K562 (cell line): ENCODE measurements at regions not wholly inside any gene's neighbourhood (a gene's known extent, or its start where the extent isn't known, plus 50 kb on each side); places are given as distances from the start of the nearest gene placed in this dataset.
A peak's percentile ranks its signal among the peaks of the same experiment; 100 is the strongest.

Experiments
- ASH1L ChIP-seq: fragments of 450-650 bp; IDR thresholded peaks from 2 replicates; pipeline ENCODE4 v1.6.1; 2018; ENCODE audit warnings: borderline replicate concordance, mild to moderate bottlenecking, low read depth; ENCODE audit not compliant: partially characterized antibody
- CEBPB ChIP-seq: fragments of 450-650 bp; IDR thresholded peaks from 2 replicates; pipeline ENCODE4 v1.6.1; 2016; ENCODE audit warnings: missing genetic modification characterization, missing compliant biosample characterization
- CREM ChIP-seq: IDR thresholded peaks from 2 replicates; pipeline ENCODE4 v1.6.1; 2014; ENCODE audit warnings: antibody characterized with exemption, low read depth
- DACH1 ChIP-seq: fragments of 450-650 bp; IDR thresholded peaks from 2 replicates; pipeline ENCODE4 v1.6.1; 2018; ENCODE audit not compliant: partially characterized antibody
- ESRRA ChIP-seq: fragments of 450-650 bp; IDR thresholded peaks from 2 replicates; pipeline ENCODE4 v1.6.1; 2014; ENCODE audit warnings: low read depth, mild to moderate bottlenecking, moderate library complexity, borderline replicate concordance
- FIP1L1 ChIP-seq: fragments of 200-400 bp; formaldehyde crosslinking; IDR thresholded peaks from 2 replicates; pipeline ENCODE4 v1.6.1; 2018; ENCODE audit warnings: mild to moderate bottlenecking, low read depth, low read length; ENCODE audit not compliant: poor library complexity, severe bottlenecking
- FOXA3 ChIP-seq, 2 experiments: fragments of 450-650 bp in 1 of 2; sonication (generic) in 1 of 2; formaldehyde crosslinking; IDR thresholded peaks in 1 of 2; conservative IDR thresholded peaks in 1 of 2; 2 replicates each; pipeline versions ENCODE4 v1.4.0 to v1.8.0; 2020 to 2022; ENCODE audit warnings: mild to moderate bottlenecking in 2 of 2, missing genetic modification reagents in 1 of 2
- HMG20B ChIP-seq: fragments of 250-450 bp; sonication (Bioruptor Pico); IDR thresholded peaks from 2 replicates; pipeline ENCODE4 v1.5.0; 2021; ENCODE audit warnings: mild to moderate bottlenecking
- HNRNPH1 ChIP-seq: fragments of 200-400 bp; formaldehyde crosslinking; optimal IDR thresholded peaks from 2 replicates; pipeline ENCODE3; 2017; ENCODE audit warnings: low read depth, mild to moderate bottlenecking, low read length, moderate library complexity
- LEF1 ChIP-seq: fragments of 450-650 bp; IDR thresholded peaks from 2 replicates; pipeline ENCODE4 v1.6.1; 2016; ENCODE audit warnings: mild to moderate bottlenecking
- MEIS2 ChIP-seq: fragments of 450-650 bp; IDR thresholded peaks from 2 replicates; pipeline ENCODE4 v1.6.1; 2014; ENCODE audit warnings: mild to moderate bottlenecking; ENCODE audit not compliant: partially characterized antibody
- MIER1 ChIP-seq: fragments of 450-650 bp; IDR thresholded peaks from 2 replicates; pipeline ENCODE4 v1.6.1; 2016; ENCODE audit warnings: antibody characterized with exemption, mild to moderate bottlenecking, low read depth
- NELFE ChIP-seq: IDR thresholded peaks from 2 replicates; pipeline ENCODE4 v1.6.1; 2011; ENCODE audit warnings: mild to moderate bottlenecking; ENCODE audit not compliant: insufficient read depth, insufficient read length
- NFATC3 ChIP-seq: fragments of 450-650 bp; IDR thresholded peaks from 2 replicates; pipeline ENCODE4 v1.6.1; 2017; ENCODE audit warnings: mild to moderate bottlenecking
- POLR2AphosphoS2 ChIP-seq: IDR thresholded peaks from 2 replicates; pipeline ENCODE4 v1.6.1; 2012; ENCODE audit warnings: low read length, improper control_type of control experiment
- PPARD ChIP-seq: fragments of 250-450 bp; sonication (Bioruptor Pico); IDR thresholded peaks from 2 replicates; pipeline ENCODE4 v1.8.0; 2022; ENCODE audit warnings: inconsistent platforms, mild to moderate bottlenecking, moderate library complexity
- RAD51 ChIP-seq: fragments of 450-650 bp; IDR thresholded peaks from 2 replicates; pipeline ENCODE4 v1.7.1; 2016; ENCODE audit warnings: low read depth, mild to moderate bottlenecking, borderline replicate concordance
- RCOR1 ChIP-seq, 2 experiments: IDR thresholded peaks; 2 replicates each; pipeline ENCODE4 v1.6.1; 2012; ENCODE audit warnings: low read depth in 2 of 2, low read length in 2 of 2, borderline replicate concordance in 1 of 2, improper control_type of control experiment in 1 of 2
- SMAD3 ChIP-seq: fragments of 450-650 bp; formaldehyde crosslinking; conservative IDR thresholded peaks from 2 replicates; pipeline ENCODE4 v1.4.0; 2020; ENCODE audit warnings: mild to moderate bottlenecking
- SOX6 ChIP-seq: fragments of 450-650 bp; IDR thresholded peaks from 2 replicates; pipeline ENCODE4 v1.6.1; 2014; ENCODE audit warnings: mild to moderate bottlenecking
- SP1 ChIP-seq: sonication (generic); formaldehyde crosslinking; IDR thresholded peaks from 2 replicates; pipeline ENCODE4 v1.8.1; 2022; ENCODE audit warnings: mild to moderate bottlenecking, missing genetic modification reagents
- TAF15 ChIP-seq: fragments of 200-400 bp; formaldehyde crosslinking; IDR thresholded peaks from 2 replicates; pipeline ENCODE4 v1.6.1; 2017; ENCODE audit warnings: mild to moderate bottlenecking, low read depth, low read length, moderate library complexity
- TGIF2 ChIP-seq: sonication (generic); formaldehyde crosslinking; IDR thresholded peaks from 2 replicates; pipeline ENCODE4 v1.8.1; 2022; ENCODE audit warnings: mild to moderate bottlenecking, missing genetic modification reagents, moderate library complexity
- ZBTB34 ChIP-seq: fragments of 250-450 bp; sonication (Bioruptor Pico); IDR thresholded peaks from 2 replicates; pipeline ENCODE4 v1.8.0; 2021; ENCODE audit warnings: mild to moderate bottlenecking, moderate library complexity
- ZNF232 ChIP-seq: sonication (generic); formaldehyde crosslinking; IDR thresholded peaks from 2 replicates; pipeline ENCODE4 v1.8.0; 2022; ENCODE audit warnings: mild to moderate bottlenecking, missing genetic modification reagents
- ZNF253 ChIP-seq: fragments of 250-450 bp; sonication (Bioruptor Pico); conservative IDR thresholded peaks from 2 replicates; pipeline ENCODE4 v1.6.1; 2021; ENCODE audit warnings: mild to moderate bottlenecking
- ZNF282 ChIP-seq: sonication (generic); formaldehyde crosslinking; IDR thresholded peaks from 2 replicates; pipeline ENCODE4 v1.8.1; 2023; ENCODE audit warnings: missing genetic modification reagents
- ZNF583 ChIP-seq: fragments of 250-450 bp; sonication (Bioruptor Pico); IDR thresholded peaks from 2 replicates; pipeline ENCODE4 v1.4.0; 2020

- TF ChIP-seq ESRRA (no peak), ZBTB34 (CRISPR knock-in tag) (no peak), FIP1L1 (no peak), TGIF2 (CRISPR knock-in tag) (no peak), CEBPB (tag) (no peak), ZNF253 (no peak), SP1 (CRISPR knock-in tag) (no peak), RAD51 (no peak), RCOR1 (IDR thresholded peaks at IDR 0.05; ENCODE audit: borderline replicate concordance in 1 of 2, low read depth in 2 of 2, low read length in 2 of 2) (peak in 1 of 2 experiments; percentile 77; a peak in 1 of 4 replicates), DACH1 (peak; percentile 23), POLR2AphosphoS2 (no peak), LEF1 (no peak), SMAD3 (CRISPR knock-in tag) (no peak), FOXA3 (CRISPR knock-in tag; conservative IDR thresholded peaks at IDR 0.05 in 1 of 2, IDR thresholded peaks at IDR 0.05 in 1 of 2) (no peak), NELFE (no peak), HMG20B (CRISPR knock-in tag) (no peak), MIER1 (peak; percentile 97), HNRNPH1 (no peak), NFATC3 (no peak), SOX6 (no peak), MEIS2 (no peak), TAF15 (no peak), ASH1L (no peak), PPARD (CRISPR knock-in tag) (no peak), ZNF282 (CRISPR knock-in tag) (no peak), ZNF583 (CRISPR knock-in tag) (0 out of 2 replicates have a peak, but pooled peaks have one; percentile 52), ZNF232 (CRISPR knock-in tag) (peak; percentile 67; the same call in 1 of the 2 replicates), CREM (peak; percentile 47; the same call in 1 of the 2 replicates)
These were observed 302.5 kb downstream of the ACTR3B start (continued) for GRCh38 chr7:153061910-153062528.
